GM23338 (cell line): ENCODE measurements at regions not wholly inside any gene's neighbourhood (a gene's known extent, or its start where the extent isn't known, plus 50 kb on each side); places are given as distances from the start of the nearest gene placed in this dataset.

Experiments used
- ATAC-seq: fragments of 200-7000 bp; cut with Tn5 transposase; 3 replicates; pipeline ENCODE4 v1.9.1; 2020
- DNase-seq: peaks from one replicate; pipeline ENCODE4 v3.0.0-alpha.2; 2015; ENCODE audit warnings: low spot score
- H2AFZ ChIP-seq: fragments of 200-600 bp; sonication (generic); 2 replicates; pipeline ENCODE4 v1.8.0; 2016; ENCODE audit warnings: antibody characterized with exemption, mild to moderate bottlenecking, moderate library complexity
- H3F3A ChIP-seq: fragments of 200-600 bp; sonication (generic); replicated peaks from 2 replicates; pipeline ENCODE4 v1.8.0; 2017; ENCODE audit warnings: antibody characterized with exemption, mixed run types, low read depth
- H3K27ac ChIP-seq: fragments of 200-600 bp; sonication (generic); 2 replicates; pipeline ENCODE4 v1.6.1; 2016; ENCODE audit warnings: low read depth
- H3K27me3 ChIP-seq: fragments of 200-600 bp; sonication (generic); 2 replicates; pipeline ENCODE4 v1.8.0; 2016; ENCODE audit warnings: mild to moderate bottlenecking, mixed run types, moderate library complexity; ENCODE audit not compliant: insufficient read depth
- H3K36me3 ChIP-seq: fragments of 200-600 bp; sonication (generic); 2 replicates; pipeline ENCODE4 v1.8.0; 2016; ENCODE audit warnings: mild to moderate bottlenecking; ENCODE audit not compliant: insufficient read depth
- H3K4me1 ChIP-seq: fragments of 200-600 bp; sonication (generic); 2 replicates; pipeline ENCODE4 v1.8.0; 2016; ENCODE audit warnings: mild to moderate bottlenecking, moderate library complexity; ENCODE audit not compliant: insufficient read depth
- H3K4me2 ChIP-seq: fragments of 200-600 bp; sonication (generic); 2 replicates; pipeline ENCODE4 v1.7.1; 2017; ENCODE audit warnings: mixed run types
- H3K4me3 ChIP-seq: fragments of 200-600 bp; sonication (generic); 2 replicates; pipeline ENCODE4 v1.6.1; 2016; ENCODE audit warnings: mixed run types
- H3K79me2 ChIP-seq: fragments of 200-600 bp; sonication (generic); replicated peaks from 2 replicates; pipeline ENCODE4 v1.8.0; 2017; ENCODE audit warnings: mild to moderate bottlenecking; ENCODE audit not compliant: insufficient read depth
- H3K9me2 ChIP-seq: fragments of 200-600 bp; sonication (generic); 2 replicates; pipeline ENCODE4 v1.8.0; 2017; ENCODE audit not compliant: insufficient read depth
- H4K20me1 ChIP-seq: fragments of 200-600 bp; sonication (generic); replicated peaks from 2 replicates; pipeline ENCODE4 v1.8.0; 2017; ENCODE audit warnings: mild to moderate bottlenecking; ENCODE audit not compliant: insufficient read depth
- H3K27ac Mint-ChIP-seq: 2 replicates; pipeline ENCODE4 v1.8.0; 2020; ENCODE audit warnings: inconsistent platforms, mild to moderate bottlenecking, moderate library complexity, mixed read lengths
- H3K27me3 Mint-ChIP-seq: 3 replicates; pipeline ENCODE4 v1.8.0; 2022; ENCODE audit warnings: low read depth, mild to moderate bottlenecking, moderate library complexity, mixed read lengths, inconsistent platforms; ENCODE audit not compliant: insufficient read depth, poor library complexity
- H3K36me3 Mint-ChIP-seq: 3 replicates; pipeline ENCODE4 v1.8.0; 2021; ENCODE audit warnings: low read depth, mild to moderate bottlenecking, inconsistent platforms, moderate library complexity, mixed read lengths
- H3K4me1 Mint-ChIP-seq: 3 replicates; pipeline ENCODE4 v1.8.0; 2020; ENCODE audit warnings: mild to moderate bottlenecking, inconsistent platforms, mixed read lengths
- H3K4me3 Mint-ChIP-seq: 3 replicates; pipeline ENCODE4 v1.8.0; 2021; ENCODE audit warnings: moderate library complexity, mild to moderate bottlenecking, inconsistent platforms, mixed read lengths
- H3K9me3 Mint-ChIP-seq: 3 replicates; pipeline ENCODE4 v1.8.0; 2020; ENCODE audit warnings: moderate library complexity, mild to moderate bottlenecking, inconsistent platforms, mixed read lengths
- CREB1 ChIP-seq: fragments of 250-450 bp; sonication (Bioruptor Pico); IDR thresholded peaks from 2 replicates; pipeline ENCODE4 v1.5.0; 2020; ENCODE audit warnings: low read depth, mild to moderate bottlenecking, moderate library complexity
- CTCF ChIP-seq, 2 experiments: fragments of 200-600 bp in 1 of 2; sonication (generic) in 1 of 2; conservative IDR thresholded peaks; 2 replicates each; pipeline versions ENCODE4 v1.5.1 to v1.6.1; 2016 to 2017; ENCODE audit warnings: antibody characterized with exemption in 2 of 2, low read depth in 2 of 2, mild to moderate bottlenecking in 2 of 2, moderate library complexity in 1 of 2
- EZH2 ChIP-seq: fragments of 200-600 bp; sonication (generic); IDR thresholded peaks from one replicate; pipeline ENCODE4 v1.8.0; 2017; ENCODE audit warnings: antibody characterized with exemption, mild to moderate bottlenecking, low read depth; ENCODE audit not compliant: unreplicated experiment
- EZH2phosphoT487 ChIP-seq: fragments of 200-600 bp; sonication (generic); IDR thresholded peaks from one replicate; pipeline ENCODE4 v1.8.1; 2018; ENCODE audit warnings: antibody characterized with exemption; ENCODE audit not compliant: unreplicated experiment
- JUNB ChIP-seq: IDR thresholded peaks from one replicate; pipeline ENCODE4 v1.6.1; 2016; ENCODE audit warnings: antibody characterized with exemption; ENCODE audit not compliant: unreplicated experiment
- NANOG ChIP-seq: IDR thresholded peaks from 2 replicates; pipeline ENCODE4 v1.6.1; 2016; ENCODE audit warnings: antibody characterized with exemption, borderline replicate concordance
- POLR2AphosphoS5 ChIP-seq: IDR thresholded peaks from 2 replicates; pipeline ENCODE4 v1.6.1; 2016; ENCODE audit warnings: antibody characterized with exemption, low read depth
- REST ChIP-seq: IDR thresholded peaks from one replicate; pipeline ENCODE4 v1.6.1; 2018; ENCODE audit warnings: antibody characterized with exemption; ENCODE audit not compliant: unreplicated experiment
- STAT1 ChIP-seq: IDR thresholded peaks from one replicate; pipeline ENCODE4 v1.6.1; 2016; ENCODE audit warnings: antibody characterized with exemption; ENCODE audit not compliant: unreplicated experiment
- ZNF114 ChIP-seq: fragments of 250-450 bp; sonication (Bioruptor Pico); IDR thresholded peaks from 2 replicates; pipeline ENCODE4 v1.5.0; 2020; ENCODE audit warnings: mild to moderate bottlenecking, moderate library complexity
- ZNF331 ChIP-seq: fragments of 250-450 bp; sonication (Bioruptor Pico); IDR thresholded peaks from 2 replicates; pipeline ENCODE4 v1.5.0; 2020; ENCODE audit warnings: low read depth, mild to moderate bottlenecking, moderate library complexity
- ZNF462 ChIP-seq: fragments of 250-450 bp; sonication (Bioruptor Pico); IDR thresholded peaks from 2 replicates; pipeline ENCODE4 v1.5.0; 2020; ENCODE audit warnings: mild to moderate bottlenecking, moderate library complexity
- TF ChIP-seq, protein P1 (sequence below): IDR thresholded peaks from 2 replicates; pipeline ENCODE4 v1.6.1; 2016; ENCODE audit warnings: antibody characterized with exemption

GRCh38 chr1:95927061-95927460 is 693.1 kb downstream of the RWDD3 start:
- no peak for ATAC-seq
- no peak for TF ChIP-seq EZH2
- no peak for TF ChIP-seq JUNB
- no peak for TF ChIP-seq ZNF462
- TF ChIP-seq CTCF (conservative IDR thresholded peaks at IDR 0.05; ENCODE audit: low read depth in 2 of 2) = no peak
- no peak for TF ChIP-seq POLR2AphosphoS5
- TF ChIP-seq ZNF114 (CRISPR knock-in tag) = no peak
- TF ChIP-seq EZH2phosphoT487 = no peak
- no peak for TF ChIP-seq REST
- no peak for TF ChIP-seq STAT1
- TF ChIP-seq ZNF331 (CRISPR knock-in tag) = no peak
- TF ChIP-seq CREB1 (CRISPR knock-in tag) = no peak
- no peak for TF ChIP-seq NANOG
- TF ChIP-seq, protein P1, sequence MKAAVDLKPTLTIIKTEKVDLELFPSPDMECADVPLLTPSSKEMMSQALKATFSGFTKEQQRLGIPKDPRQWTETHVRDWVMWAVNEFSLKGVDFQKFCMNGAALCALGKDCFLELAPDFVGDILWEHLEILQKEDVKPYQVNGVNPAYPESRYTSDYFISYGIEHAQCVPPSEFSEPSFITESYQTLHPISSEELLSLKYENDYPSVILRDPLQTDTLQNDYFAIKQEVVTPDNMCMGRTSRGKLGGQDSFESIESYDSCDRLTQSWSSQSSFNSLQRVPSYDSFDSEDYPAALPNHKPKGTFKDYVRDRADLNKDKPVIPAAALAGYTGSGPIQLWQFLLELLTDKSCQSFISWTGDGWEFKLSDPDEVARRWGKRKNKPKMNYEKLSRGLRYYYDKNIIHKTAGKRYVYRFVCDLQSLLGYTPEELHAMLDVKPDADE = no peak
- no peaks in the 10 kb centered on the region for H3K9me3 Mint-ChIP-seq
- no peaks in the 10 kb centered on the region for H4K20me1 ChIP-seq
- 0 out of 3 replicates have a peak, but pooled peaks cover 2% of the 10 kb centered on the region for H3K4me1 Mint-ChIP-seq
- DNase-seq = no peak
- H3K27me3 Mint-ChIP-seq = no peaks in the 10 kb centered on the region
- H3K4me3 Mint-ChIP-seq = no peak overlapping the region
- no peaks in the 10 kb centered on the region for H3K79me2 ChIP-seq
- no peaks in the 10 kb centered on the region for H3K36me3 ChIP-seq
- H3K27me3 ChIP-seq = no peaks in the 10 kb centered on the region
- H3K4me2 ChIP-seq = no peak overlapping the region
- H3K27ac Mint-ChIP-seq = no peak overlapping the region
- H3F3A ChIP-seq = no peaks in the 10 kb centered on the region
- H2AFZ ChIP-seq = no peak overlapping the region
- H3K4me1 ChIP-seq = no peaks in the 10 kb centered on the region
- H3K36me3 Mint-ChIP-seq = no peaks in the 10 kb centered on the region
- H3K27ac ChIP-seq = no peak overlapping the region
- H3K4me3 ChIP-seq = no peak overlapping the region
- no peaks in the 10 kb centered on the region for H3K9me2 ChIP-seq
